Kidney epithelial cell (primary cell): ENCODE measurements at regions not wholly inside any gene's neighbourhood (a gene's known extent, or its start where the extent isn't known, plus 50 kb on each side); places are given as distances from the start of the nearest gene placed in this dataset.
"Not testable (repeated sequence)": the region's sequence is repeated elsewhere in the genome, so short reads cannot be mapped to it uniquely, and the experiment has no call there.

Experiments
- DNase-seq: peaks from one replicate; pipeline ENCODE4 v3.0.0-alpha.2; 2010; ENCODE audit warnings: low read depth
- H3K27me3 ChIP-seq: 2 replicates; pipeline ENCODE4 v1.6.0; 2011; ENCODE audit warnings: low read length; ENCODE audit not compliant: control insufficient read depth, insufficient read depth
- H3K36me3 ChIP-seq: 2 replicates; pipeline ENCODE4 v1.5.1; 2011; ENCODE audit warnings: low read length; ENCODE audit not compliant: control insufficient read depth, insufficient read depth
- H3K4me3 ChIP-seq: 2 replicates; pipeline ENCODE4 v1.5.1; 2011; ENCODE audit warnings: low read depth, mild to moderate bottlenecking, control low read depth, low read length
- CTCF ChIP-seq: IDR thresholded peaks from 2 replicates; pipeline ENCODE4 v1.5.1; 2011; ENCODE audit warnings: mild to moderate bottlenecking, moderate library complexity, low read length, control low read depth, inconsistent platforms; ENCODE audit not compliant: insufficient read depth, poor library complexity, severe bottlenecking

- DNase-seq, H3K4me3 ChIP-seq, H3K27me3 ChIP-seq, H3K36me3 ChIP-seq: not testable (repeated sequence)
These were observed 101.3 kb downstream of the SYT15B start for GRCh38 chr10:47661955-47662577.

DNA sequence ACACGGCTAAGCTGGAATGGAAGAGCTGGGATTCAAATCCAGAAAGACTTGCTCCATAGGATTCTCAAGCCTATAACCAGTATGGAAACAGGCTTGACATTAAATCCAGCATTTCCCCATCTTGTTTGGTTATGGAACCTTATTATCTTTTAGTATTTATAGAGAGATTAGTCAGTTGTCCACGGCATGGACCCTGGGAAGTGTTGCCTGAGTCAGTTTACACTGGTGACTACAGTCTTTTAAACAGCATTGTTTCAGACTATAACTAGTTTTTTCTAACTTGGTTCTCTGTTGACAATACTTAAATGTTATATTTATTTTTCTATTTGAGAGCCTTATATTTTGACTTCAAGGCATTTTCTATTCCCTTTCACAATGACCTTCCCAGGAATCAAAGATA lies 106.7 kb downstream of the SYT15B start:
- not testable (repeated sequence) for DNase-seq, H3K4me3 ChIP-seq, H3K27me3 ChIP-seq

DNA sequence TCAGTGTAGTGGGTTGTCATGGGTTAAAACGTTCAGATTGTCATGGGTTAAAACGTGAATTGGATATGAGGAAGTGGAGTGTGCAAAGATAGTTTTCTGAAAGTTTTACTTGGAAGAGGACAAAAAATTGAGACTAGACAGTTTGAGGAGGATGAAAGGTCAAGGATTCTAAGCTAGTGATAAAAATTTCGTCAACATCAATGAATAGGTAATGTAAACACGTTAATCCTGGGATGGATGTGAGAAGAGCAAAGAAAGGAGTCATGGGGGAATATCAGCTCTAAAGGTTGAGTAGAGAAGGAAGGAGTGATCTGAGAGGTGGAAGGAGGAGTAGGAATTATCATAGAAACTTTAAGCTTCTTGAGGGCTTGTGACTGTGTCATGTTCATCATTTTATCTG lies 109.2 kb downstream of the SYT15B start:
- H3K27me3 ChIP-seq, DNase-seq, H3K36me3 ChIP-seq, H3K4me3 ChIP-seq: not testable (repeated sequence)

More for the DNA sequence above, 106.7 kb downstream of the SYT15B start:
- not testable (repeated sequence) for H3K36me3 ChIP-seq

- not testable (repeated sequence) for H3K27me3 ChIP-seq, H3K4me3 ChIP-seq, H3K36me3 ChIP-seq, DNase-seq
These were observed 114.8 kb downstream of the SYT15B start for GRCh38 chr10:47648594-47648993.

DNA sequence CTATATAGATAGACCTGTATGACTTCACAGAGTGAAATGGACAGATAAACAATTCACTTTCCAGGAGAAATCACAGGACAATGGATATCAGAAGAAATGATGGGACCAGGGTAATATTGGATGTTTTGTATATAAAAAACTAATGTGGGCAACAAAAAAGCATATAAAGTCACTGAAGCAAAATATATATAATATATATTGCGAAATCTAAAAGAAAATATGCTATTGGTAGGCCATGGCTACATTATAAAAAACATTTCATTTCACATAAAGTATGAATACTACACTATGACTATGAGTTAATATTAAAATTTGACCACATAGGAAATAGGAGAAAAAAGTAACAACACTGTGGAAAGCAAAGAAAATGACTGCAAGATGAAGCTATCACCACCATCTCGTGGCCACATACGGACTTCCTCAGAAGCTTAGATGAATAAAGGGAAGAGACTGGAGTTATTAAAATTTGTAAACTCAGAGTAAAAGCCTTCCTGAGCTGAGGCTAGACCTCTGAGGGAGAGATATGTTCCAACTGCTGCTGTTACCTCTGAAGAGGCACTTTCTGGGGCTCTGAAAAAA lies 115.8 kb downstream of the SYT15B start:
- H3K27me3 ChIP-seq, DNase-seq, H3K4me3 ChIP-seq, H3K36me3 ChIP-seq: not testable (repeated sequence)

- not testable (repeated sequence) for H3K27me3 ChIP-seq, H3K4me3 ChIP-seq, H3K36me3 ChIP-seq, DNase-seq
- peak; percentile 19 for TF ChIP-seq CTCF
These were observed 116.6 kb downstream of the SYT15B start for GRCh38 chr10:47646686-47647273.

- not testable (repeated sequence) for H3K27me3 ChIP-seq, H3K36me3 ChIP-seq, DNase-seq, H3K4me3 ChIP-seq
These were observed 103.5 kb upstream of the AGAP9 start for GRCh38 chr10:47626975-47627374.

GRCh38 chr10:47622719-47623118 lies 99.3 kb upstream of the AGAP9 start:
- H3K27me3 ChIP-seq, DNase-seq: not testable (repeated sequence)

DNA sequence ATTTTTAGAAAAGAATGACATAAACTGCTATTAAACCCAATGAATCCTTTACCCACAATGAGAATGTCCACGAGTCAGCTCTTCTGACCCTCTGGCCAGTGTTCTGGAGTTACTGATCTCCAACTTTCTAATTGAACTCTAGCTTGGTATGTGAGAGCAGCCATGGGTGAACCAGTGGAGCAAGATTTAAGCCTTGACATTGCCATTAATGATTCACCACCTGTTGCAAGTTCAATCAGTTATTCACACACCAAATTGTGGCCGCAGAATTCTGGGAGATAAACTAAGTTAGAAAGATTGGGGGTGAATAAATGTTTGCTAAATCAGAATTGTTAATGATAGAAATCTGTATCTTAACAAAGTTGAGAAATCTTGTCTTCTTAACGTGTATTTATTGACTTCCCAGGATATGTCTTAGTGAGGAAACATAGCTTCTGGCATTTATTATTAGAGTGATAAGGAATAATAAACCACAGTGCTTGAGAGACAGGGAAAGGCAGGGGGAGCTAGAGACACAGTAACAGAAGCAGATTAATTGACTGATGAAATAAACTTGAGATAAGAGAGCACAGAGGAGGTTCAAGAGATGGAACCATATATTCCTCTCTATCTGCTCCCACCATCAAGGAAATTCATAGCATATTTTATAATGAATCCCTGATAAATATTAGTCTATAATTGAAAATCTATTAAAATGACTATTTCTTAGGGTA lies 96.0 kb upstream of the AGAP9 start:
- DNase-seq = peak; percentile 14
- H3K36me3 ChIP-seq, H3K4me3 ChIP-seq, H3K27me3 ChIP-seq: not testable (repeated sequence)
- peak; percentile 3 for TF ChIP-seq CTCF

More at GRCh38 chr10:47622719-47623118, 99.3 kb upstream of the AGAP9 start:
- H3K4me3 ChIP-seq, H3K36me3 ChIP-seq: not testable (repeated sequence)

- not testable (repeated sequence) for DNase-seq, H3K36me3 ChIP-seq, H3K4me3 ChIP-seq, H3K27me3 ChIP-seq
These were observed 85.9 kb upstream of the AGAP9 start for GRCh38 chr10:47609311-47609710.

DNA sequence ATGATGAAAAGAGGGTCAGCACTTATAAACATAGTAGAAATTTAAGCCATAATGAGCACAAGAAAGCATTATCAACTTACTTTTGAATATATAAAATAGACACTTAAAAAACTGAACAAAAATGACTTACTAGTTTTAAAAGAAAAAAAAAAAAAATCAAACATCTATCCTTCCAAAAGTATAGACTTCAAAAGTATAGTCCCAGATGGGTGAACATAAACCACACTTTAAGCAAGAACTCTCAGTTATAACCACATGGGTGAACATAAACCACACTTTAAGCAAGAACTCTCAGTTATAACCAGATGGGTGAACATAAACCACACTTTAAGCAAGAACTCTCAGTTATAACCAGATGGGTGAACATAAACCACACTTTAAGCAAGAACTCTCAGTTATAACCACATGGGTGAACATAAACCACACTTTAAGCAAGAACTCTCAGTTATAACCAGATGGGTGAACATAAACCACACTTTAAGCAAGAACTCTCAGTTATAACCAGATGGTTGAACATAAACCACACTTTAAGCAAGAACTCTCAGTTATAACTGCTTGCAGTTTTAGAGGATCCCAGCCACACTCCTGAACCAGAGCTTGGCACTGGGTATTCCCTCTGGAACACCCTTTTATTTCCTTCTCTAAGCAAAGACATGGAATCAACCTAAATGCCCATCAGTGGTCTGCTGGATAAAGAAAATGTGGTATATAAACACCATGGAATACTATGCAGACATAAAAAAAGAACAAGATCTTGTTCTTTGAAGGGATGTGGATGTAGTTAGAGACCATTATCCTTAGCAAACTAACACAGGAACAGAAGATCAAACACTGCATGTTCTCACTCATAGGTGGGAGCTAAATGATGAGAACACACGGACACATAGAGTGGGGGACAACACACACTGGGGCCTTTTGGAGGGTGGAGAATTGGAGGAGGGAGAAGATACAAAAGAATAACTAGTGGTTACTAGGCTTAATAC lies 82.6 kb upstream of the AGAP9 start:
- not testable (repeated sequence) for H3K4me3 ChIP-seq, H3K27me3 ChIP-seq, H3K36me3 ChIP-seq, DNase-seq

- H3K27me3 ChIP-seq, H3K4me3 ChIP-seq, H3K36me3 ChIP-seq, DNase-seq: not testable (repeated sequence)
These were observed 77.2 kb upstream of the AGAP9 start for GRCh38 chr10:47600604-47601003.
